DOHH2 (cell line): ENCODE measurements at regions not wholly inside any gene's neighbourhood (a gene's known extent, or its start where the extent isn't known, plus 50 kb on each side); places are given as distances from the start of the nearest gene placed in this dataset.

Experiments
- CTCF ChIP-seq: fragments of 200-600 bp; sonication (generic); IDR thresholded peaks from one replicate; pipeline ENCODE4 v1.5.1; 2014; ENCODE audit warnings: antibody characterized with exemption, mild to moderate bottlenecking, low read depth, low read length; ENCODE audit not compliant: poor library complexity, severe bottlenecking
- EZH2phosphoT487 ChIP-seq: fragments of 200-600 bp; sonication (generic); IDR thresholded peaks from 2 replicates; pipeline ENCODE4 v1.6.1; 2017; ENCODE audit warnings: borderline replicate concordance, mild to moderate bottlenecking, antibody characterized with exemption, low read length, moderate library complexity, mixed read lengths

DNA sequence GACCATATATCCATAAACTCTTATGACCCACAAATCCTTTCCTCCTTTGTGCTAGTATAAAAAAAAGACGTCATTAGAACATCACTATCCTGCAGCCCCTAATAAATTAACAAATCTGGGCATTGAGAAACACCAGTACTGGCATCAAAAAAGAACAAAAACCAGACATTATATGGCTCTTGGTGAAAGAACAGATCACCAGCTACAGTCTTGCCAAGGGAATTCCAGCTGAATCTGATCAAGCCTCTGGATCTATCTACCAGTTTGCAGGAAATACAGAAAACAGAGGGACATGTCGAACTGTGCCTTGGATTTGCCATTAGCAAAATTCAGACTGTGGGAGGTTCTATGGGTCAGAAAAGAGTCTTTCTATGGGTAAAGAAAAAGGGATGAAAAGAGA lies 93.7 kb upstream of the DDX18 start:
- no peak for TF ChIP-seq CTCF
- no peak for TF ChIP-seq EZH2phosphoT487
